ENCODE measurements at regions not wholly inside any gene's neighbourhood (a gene's known extent, or its start where the extent isn't known, plus 50 kb on each side); places are given as distances from the start of the nearest gene placed in this dataset.
"Not testable (repeated sequence)": the region's sequence is repeated elsewhere in the genome, so short reads cannot be mapped to it uniquely, and the experiment has no call there.

DNA sequence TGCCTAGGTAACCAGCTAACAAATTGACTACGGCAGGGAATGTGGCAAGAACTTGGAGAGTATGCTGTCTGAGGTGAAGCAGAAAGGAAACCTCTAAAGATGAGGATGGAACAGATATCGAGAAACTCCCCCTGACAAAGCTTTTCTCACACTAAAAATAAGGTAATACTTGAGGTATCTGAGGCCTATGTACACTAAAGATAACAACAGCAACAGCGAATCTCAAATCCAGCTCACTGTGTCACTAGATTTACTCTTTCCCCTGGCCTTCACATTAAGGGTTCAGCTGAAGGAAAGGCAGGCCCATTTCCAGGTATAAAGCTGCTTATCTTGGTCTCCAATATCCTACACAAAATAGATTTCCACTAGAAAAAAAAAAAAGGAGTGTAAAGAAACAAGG is 518.0 kb downstream of the KCNT2 start:
- no peak for DNase-seq (ENCODE audit: low read depth in 2 of 3, low spot score in 1 of 3)

DNA sequence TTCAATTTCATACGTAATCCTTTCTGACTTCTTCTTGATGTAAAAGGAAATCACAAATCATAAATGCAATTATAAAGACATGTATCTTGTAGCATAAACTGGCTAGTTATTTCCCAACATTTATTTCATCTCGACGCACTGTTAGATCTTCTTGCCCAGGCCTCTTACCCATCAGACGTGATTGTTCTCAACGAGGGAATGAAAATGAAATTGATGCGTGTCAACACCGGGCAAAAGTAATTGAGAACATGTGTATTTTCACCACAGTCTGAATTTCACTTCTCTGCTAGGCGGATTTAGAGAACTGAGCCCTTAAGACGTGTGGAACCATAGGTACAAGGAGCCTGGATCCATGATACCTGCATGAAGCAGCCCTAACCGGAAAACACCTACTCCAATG is 519.7 kb downstream of the KCNT2 start:
- DNase-seq (ENCODE audit: low read depth in 2 of 3, low spot score in 1 of 3), result no peak

DNA sequence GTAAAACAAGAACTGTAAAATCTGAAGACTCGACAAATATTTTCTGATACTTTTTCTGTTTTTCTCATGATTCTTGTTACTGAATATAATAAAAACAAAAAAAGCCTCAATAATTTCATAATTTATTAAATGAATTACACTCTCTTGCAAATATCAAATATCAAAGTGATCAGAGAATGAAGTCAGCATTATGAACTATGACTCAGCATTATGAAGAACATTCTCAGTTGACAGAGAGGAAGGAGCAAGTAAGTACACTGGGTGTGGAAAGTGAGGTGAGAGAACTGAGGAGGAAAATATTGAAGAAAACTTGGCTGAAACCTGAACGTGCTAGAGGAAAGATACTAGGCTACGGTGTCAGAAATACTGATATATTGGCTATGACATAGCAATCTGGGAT is 529.5 kb downstream of the KCNT2 start:
- DNase-seq (ENCODE audit: low read depth in 2 of 3, low spot score in 1 of 3), result no peak

DNA sequence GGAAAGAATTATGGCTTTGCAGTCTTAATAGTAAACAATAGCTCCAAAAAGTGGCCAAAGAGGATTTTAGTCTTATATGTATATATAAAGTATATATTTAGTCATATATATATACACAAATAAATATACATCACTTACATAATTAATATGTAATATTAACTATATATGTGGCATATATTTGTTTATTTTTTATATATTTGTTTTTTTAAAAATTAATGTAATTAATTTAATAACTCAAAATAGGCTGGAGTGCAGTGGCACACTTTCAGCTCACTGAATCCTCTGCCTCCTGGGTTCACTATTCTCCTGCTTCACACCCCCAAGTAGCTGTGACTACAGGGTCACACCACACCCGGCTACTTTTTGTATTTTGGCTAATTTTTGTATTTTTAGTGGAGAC is 532.6 kb downstream of the KCNT2 start:
- no peak for DNase-seq (ENCODE audit: low read depth in 2 of 3, low spot score in 1 of 3)

DNA sequence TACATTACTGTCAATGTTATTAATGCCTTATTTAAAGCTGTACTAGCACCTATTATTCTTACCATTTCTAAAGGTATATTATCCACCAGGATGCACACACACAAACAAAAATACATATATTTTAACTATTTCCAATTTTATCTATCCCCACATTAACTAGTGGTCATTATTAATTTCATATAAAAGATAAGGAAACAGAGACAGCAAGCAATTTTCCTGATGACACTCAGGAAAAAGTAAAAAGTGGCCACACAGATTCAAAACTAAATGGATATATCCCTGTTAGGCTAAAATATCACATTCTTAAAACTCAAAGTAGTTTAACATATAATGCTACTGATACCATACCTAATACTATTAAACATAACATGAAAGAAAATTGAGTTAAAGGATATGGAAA is 534.1 kb downstream of the KCNT2 start:
- no peak for DNase-seq (ENCODE audit: low read depth in 2 of 3, low spot score in 1 of 3)

DNA sequence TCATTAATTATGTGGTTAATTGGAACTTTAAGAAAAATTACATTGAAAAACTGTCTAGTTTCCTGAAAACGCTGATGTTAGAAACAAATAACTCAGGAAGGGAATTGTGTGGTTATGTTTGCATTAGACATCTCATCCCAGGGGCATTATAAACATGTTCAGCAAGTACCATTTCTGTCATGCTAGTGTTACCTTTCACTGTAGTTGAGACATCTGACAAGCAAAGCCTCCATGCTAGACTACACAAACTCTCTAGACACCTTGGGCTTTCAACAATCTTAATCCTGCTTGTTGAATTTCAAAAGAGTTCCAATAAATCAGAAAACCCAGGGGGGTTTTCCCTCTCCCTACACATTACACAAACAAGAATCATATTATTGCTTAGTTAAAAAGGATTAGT is 536.8 kb downstream of the KCNT2 start:
- no peak for DNase-seq (ENCODE audit: low read depth in 2 of 3, low spot score in 1 of 3)

DNA sequence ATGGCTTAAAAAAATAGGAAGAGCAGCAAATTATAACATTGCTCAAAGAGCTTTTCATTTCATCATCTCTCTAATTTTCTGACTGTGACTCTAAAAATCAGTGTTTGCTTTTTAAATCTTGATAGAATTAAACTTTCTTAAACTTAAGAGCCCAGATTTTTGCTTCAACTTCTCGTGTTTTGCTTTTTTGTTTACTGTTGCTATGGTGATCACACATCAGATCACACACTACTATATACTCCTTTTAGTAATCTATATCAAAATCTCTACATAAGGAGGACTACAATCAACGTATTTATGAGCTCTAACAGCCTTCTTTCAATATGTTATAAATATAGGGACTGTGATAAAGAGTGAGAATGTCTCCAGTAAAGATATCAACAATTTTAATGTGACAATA is 537.3 kb downstream of the KCNT2 start:
- DNase-seq (ENCODE audit: low read depth in 2 of 3, low spot score in 1 of 3), result no peak

DNA sequence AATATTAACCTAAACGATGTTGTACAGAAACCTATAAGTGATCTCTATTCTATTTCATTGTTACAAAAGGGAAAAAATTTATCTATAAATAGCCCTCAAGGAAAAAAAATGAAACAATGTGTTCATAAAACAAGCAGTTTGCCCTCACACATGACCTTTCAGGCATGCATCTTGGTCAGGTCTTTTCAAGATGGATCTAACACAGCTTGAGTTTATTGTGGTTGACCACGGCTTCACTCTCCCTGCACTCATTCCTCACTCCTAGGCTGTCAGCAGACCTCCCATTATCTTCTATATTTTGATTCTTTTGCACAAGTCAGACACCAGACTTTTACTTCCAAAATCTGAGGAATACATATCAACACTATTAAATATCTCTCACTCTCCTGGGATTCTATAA is 544.3 kb downstream of the KCNT2 start:
- no peak for DNase-seq (ENCODE audit: low read depth in 2 of 3, low spot score in 1 of 3)

DNA sequence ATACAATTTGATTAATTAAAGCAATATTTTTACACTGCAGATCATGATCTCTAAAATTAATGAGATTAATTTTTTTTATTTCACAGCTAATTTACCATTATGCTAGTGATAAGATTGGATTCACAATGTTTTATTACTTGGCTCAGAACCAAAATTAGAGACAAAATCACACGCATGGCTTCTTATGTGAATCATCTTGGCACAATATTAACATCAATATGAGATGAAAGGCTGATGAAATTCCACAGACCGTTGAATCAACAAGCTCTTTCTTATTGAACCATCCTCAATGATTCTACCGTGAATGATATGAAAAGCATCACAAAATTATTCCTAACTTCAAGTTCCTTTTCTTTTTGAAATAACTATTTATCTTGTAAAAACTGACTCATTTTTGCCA is 544.9 kb downstream of the KCNT2 start:
- no peak for DNase-seq (ENCODE audit: low read depth in 2 of 3, low spot score in 1 of 3)

DNA sequence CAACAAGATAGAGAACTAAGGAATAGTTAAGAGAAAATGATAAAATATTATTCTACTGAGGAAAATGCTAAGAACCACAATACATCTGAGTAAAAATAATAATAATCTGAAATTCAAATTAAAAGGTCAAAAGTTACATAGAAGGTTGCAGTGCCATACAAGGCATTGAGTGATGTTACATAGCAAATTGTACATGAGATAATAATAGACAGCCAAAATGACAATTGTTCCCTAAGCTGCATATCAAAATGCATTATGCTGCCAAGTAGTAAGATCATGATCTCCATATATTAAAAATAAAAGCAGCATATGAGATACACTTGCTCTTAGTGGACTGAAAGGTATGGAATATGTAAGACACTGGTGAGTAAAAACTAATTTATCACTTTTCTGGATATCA is 547.7 kb downstream of the KCNT2 start:
- no peak for DNase-seq (ENCODE audit: low read depth in 2 of 3, low spot score in 1 of 3)

DNA sequence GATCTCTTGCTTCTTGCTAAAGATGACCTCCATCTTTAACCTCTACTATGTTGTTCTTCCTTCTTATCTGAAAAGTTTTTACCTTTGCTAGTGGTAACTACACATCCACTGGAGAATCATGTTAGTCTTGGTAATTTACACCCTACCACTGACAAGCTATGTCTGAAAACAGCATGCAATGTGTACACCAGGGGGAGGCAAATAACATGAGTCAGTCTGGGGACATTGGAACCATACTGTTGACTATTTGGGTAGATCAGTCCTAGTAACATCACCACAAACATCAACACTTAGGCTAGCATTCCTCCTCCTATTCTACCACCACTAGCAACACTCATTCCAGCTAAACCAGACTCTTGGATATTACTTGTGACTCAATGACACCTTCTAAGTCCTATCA is 549.0 kb downstream of the KCNT2 start:
- DNase-seq (ENCODE audit: low read depth in 2 of 3, low spot score in 1 of 3), result no peak

DNA sequence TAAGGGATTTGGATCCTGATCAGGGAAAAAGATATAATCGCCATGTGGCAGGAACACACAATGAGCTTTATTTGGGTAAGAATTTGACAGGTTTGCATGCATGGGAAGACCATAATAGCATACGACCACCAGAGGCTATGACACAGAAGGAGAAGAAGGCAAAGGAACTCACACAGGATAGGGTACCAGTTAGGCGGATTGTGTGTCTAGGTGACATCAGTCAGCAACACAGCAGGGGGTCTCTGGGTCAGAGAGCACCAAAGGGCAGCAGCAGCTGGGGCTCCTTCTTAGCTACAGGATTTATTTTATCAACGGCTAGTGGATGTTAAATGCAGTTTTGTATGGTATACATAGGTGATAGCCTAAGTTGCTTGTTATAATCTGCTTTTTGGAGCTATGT is 551.3 kb downstream of the KCNT2 start:
- DNase-seq (ENCODE audit: low read depth in 2 of 3, low spot score in 1 of 3), result no peak

DNA sequence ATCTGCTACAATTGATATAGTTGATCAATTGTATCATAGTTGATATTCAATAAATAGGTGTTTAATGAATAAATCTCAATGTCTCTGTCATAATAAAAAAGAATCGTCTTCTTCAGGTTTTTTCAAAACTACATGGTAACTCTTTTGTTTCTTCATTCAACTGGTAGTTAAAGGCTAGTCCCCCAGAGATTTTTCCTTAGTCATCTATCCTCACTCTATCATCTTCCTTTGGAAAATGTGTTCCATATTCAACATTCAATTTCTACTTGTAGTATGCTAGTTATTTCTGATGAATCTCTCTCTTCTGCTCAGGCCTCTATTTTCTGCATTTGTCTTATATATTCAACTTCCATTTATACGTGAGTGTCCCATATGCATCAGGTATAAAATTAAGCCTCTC is 558.8 kb downstream of the KCNT2 start:
- DNase-seq (ENCODE audit: low read depth in 2 of 3, low spot score in 1 of 3), result no peak

DNA sequence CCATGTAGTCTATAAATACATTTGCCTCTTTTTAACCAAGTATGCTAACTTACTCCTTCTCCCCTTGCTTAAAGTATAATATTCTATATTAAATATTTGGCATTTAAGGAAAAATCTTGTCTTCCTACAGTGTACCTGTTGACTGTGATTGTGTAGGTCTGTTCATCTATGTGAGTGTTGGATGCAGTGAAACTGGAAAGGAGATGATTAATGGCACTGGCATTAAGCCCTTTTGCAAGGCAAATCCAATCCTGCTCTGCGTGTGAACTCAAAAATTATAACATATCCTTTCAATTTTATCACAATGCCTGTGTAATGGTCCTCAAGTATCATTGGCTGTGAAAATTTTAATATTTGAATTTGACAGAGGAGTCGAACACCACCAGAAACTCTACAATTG is 565.0 kb downstream of the KCNT2 start:
- DNase-seq (ENCODE audit: low read depth in 2 of 3, low spot score in 1 of 3), result no peak

DNA sequence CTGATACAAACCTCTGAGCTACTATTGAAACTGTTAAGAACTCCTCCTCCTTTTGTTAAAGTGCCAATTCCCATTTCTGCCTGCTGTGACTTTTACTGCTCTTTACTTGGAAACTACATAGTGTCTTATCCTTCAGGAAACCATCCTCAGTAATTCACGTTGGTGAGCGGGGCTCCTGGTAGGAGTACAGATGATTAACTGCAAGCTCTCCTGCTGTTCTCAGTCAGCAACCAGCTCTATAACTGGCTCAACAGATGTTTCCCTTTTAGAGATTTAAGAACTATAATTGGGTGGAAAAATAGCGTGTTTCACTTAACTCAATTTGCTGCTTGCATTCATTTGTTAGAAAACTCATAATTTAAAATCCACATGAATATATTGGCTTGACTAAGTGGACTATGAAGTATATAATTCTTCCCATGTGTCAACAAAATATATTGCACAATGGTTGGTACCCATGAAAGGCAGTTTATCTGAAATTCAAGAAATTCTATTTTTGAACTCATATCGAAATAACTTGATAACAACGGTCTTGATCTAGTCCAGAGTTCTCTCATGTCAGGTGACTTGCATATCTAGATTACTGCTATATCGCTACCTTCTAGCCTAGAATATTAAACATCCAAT is 574.0 kb downstream of the KCNT2 start:
- DNase-seq (ENCODE audit: low read depth in 2 of 3, low spot score in 1 of 3), result no peak

DNA sequence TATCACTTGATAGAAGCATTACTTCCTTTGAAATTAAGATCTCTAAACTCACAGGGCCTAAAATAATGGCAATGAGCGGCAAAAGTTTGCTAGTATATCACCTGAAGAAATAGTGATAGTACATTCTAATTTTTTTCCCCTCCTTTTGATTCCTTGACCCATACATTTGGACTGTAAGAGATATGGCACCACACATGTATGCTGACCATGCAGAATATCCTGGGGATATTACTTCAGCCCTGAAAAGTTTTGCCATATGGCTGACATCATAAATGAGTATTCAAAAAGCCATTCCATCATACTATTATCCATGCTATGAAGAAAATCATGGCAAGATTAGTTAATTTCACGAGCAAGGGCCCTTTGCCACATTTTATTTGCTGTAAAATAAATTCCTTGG is 576.9 kb downstream of the KCNT2 start:
- not testable (repeated sequence) for DNase-seq (ENCODE audit: low read depth in 2 of 3, low spot score in 1 of 3)

DNA sequence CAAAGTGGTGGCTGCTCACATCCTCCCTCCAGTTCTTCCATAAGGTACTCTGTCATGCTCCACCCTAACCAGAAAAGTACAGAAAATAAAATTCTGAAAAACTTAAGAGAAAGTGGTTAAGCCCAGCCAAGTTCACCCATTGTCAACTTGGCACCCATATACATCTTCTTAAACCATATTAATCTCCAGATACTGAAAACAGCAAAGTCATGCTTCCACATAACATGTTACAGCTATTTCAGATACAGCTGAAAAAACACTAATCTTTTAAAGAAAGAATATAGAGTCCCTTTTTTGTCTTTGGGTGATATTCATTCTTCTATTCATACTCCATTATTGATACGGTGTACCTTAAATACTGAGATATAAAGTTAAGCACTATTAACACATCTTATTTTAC is 577.8 kb downstream of the KCNT2 start:
- no peak for DNase-seq (ENCODE audit: low read depth in 2 of 3, low spot score in 1 of 3)

DNA sequence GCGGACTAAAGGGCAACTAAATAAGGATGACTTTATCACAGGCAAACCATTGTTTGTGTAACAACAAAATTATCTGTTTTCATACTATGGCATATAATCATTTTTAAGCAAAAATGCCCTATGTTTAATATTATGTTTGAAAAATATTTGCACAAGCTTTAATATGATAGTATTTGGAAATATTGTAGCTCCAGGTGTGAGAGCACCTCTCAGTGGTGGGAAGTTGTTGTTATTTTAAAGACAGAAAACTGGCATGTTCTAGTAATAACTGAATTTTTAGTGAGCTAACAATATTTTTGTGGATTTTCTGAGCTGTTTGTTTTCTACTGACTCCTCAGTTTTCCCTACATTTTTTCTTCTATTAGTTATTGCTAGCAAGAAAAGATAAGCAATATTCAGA is 578.8 kb downstream of the KCNT2 start:
- no peak for DNase-seq (ENCODE audit: low read depth in 2 of 3, low spot score in 1 of 3)

DNA sequence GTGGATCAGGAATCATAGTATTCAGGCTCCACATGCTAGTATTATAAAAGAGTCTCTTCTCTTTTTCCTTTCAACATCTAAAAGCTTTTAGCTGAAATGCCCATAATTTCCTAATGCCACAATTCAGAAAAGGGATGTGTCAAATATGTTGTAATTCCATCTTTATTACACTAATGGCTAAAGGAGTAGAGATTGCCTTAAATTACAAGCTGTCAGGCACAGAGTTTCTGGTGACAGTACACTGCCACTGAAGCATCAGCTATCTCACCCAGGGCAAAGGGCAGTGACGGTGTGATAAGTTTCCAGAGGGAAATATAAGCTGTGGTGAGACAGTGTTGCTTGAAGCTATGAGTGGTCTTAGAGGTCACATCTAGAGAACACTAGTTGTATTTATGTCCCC is 581.1 kb downstream of the KCNT2 start:
- DNase-seq (ENCODE audit: low read depth in 2 of 3, low spot score in 1 of 3), result no peak

DNA sequence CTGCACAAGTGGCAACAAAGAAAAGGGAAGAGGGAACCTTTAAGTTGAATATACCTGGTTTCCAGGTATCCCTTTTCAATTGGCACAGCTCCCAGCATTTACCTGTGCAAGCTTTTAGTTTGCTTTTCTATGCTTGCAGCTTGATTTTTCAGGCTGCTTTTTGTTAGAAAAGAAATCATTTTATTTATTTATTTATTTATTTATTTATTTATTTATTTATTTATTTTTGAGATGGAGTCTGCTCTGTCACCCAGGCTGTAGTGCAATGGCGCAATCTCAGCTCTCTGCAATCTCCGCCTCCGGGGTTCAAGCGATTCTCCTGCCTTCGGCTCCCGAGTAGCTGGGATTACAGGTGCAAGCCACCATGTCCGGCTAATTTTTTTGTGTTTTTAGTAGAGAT is 587.1 kb downstream of the KCNT2 start:
- DNase-seq (ENCODE audit: low read depth in 2 of 3, low spot score in 1 of 3), result not testable (repeated sequence)

DNA sequence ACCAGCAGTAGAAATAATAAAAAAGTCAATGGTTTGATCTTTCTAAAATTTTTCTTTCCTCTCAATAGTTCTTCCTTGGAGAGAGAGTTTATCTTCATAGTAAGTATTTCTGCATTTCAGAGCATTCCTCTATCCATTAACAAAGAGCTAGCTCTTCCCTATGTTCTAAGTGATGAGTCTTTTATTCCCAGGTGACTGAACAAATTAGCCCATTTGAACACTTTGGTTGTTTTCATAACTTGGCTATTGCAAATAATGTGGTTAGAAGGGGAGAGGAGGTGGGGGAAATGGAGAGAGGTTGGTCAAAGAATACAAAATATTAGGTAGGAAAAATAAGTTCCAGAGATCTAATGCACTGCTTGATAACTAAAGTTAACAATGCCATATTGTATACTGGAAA is 598.9 kb downstream of the KCNT2 start:
- no peak for DNase-seq (ENCODE audit: low read depth in 2 of 3, low spot score in 1 of 3)

DNA sequence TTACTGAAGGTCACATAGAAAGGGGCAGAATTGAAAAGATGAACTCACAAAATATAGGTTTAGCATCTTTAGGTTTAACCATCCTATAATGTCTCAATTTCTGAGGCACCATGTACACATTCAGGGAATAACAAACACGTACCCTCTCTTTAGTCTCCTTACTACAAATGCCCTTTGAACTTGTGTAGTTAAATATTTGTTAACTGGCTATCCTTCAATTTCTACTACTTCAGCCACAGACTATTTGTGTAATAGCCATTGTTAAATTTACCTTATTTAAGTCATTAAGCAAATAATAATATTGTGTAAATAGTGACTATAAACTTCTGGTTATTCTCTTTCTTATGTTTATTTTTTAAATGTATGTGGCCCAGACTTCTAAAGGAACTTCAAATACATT is 600.5 kb downstream of the KCNT2 start:
- no peak for DNase-seq (ENCODE audit: low read depth in 2 of 3, low spot score in 1 of 3)

DNA sequence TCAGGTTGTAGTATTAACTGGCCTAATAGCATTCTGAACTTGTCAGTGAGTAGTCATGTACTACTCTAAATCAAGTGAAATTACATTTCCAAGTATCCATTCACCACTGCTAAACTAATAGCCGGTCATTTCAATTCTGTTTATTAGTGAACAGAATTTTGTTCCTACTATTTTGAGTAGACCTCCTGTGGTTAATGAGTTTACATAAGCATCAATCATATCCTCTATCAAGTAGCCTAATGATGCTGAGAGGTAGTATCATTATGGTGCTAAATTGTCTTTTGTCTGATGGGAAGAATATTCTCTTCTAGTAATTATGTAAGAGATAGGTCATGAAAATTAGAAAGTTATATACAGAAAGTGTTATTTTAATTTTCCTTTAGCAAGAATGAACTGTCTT is 602.8 kb downstream of the KCNT2 start:
- DNase-seq (ENCODE audit: low read depth in 2 of 3, low spot score in 1 of 3), result no peak

DNA sequence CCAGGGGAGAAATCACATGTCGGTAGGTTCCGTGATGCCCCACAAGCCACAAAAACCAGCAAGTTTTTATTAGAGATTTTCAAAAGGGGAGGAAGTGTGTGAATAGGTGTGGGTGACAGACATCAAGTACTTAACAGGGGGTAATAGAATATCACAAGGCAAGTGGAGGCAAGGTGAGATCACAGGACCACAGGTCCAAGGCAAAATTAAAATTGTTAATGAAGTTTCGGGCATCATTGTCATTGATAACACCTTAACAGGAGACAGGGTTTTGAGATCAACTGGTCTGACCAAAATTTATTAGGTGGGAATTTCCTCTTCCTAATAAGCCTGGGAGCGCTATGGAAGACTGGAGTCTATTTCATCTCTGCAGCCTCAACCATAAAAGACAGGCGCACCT is 603.9 kb downstream of the KCNT2 start:
- DNase-seq (ENCODE audit: low read depth in 2 of 3, low spot score in 1 of 3), result not testable (repeated sequence)

All from stimulated activated CD4-positive, alpha-beta T cell treated with anti-CD3 and anti-CD28 coated beads, Interleukin-12 subunit alpha, Interleukin-12 subunit beta, amount 100 ng/mL, for 48 hours (primary cell).